ENCODE measurements at regions not wholly inside any gene's neighbourhood (a gene's known extent, or its start where the extent isn't known, plus 50 kb on each side); places are given as distances from the start of the nearest gene placed in this dataset.

GRCh38 chr5:96588539-96588938 lies 73.6 kb upstream of the CAST start:
- no peak for DNase-seq (ENCODE audit: low read depth)

GRCh38 chr5:96590796-96591195 lies 71.4 kb upstream of the CAST start:
- DNase-seq (ENCODE audit: low read depth): no peak

- no peak for DNase-seq (ENCODE audit: low read depth)
Observed at GRCh38 chr5:96595300-96596090, 66.7 kb upstream of the CAST start.

- DNase-seq (ENCODE audit: low read depth): no peak
Observed at GRCh38 chr5:96597438-96598020, 64.6 kb upstream of the CAST start.

- no peak for DNase-seq (ENCODE audit: low read depth)
Observed at GRCh38 chr5:96601200-96601599, 61.0 kb upstream of the CAST start.

- DNase-seq (ENCODE audit: low read depth): no peak
Observed at GRCh38 chr5:96601715-96602244, 60.4 kb upstream of the CAST start.

GRCh38 chr5:96602776-96603175 lies 59.4 kb upstream of the CAST start:
- no peak for DNase-seq (ENCODE audit: low read depth)

GRCh38 chr5:96605144-96605837 lies 56.9 kb upstream of the CAST start:
- DNase-seq (ENCODE audit: low read depth): no peak

- no peak for DNase-seq (ENCODE audit: low read depth)
Observed at GRCh38 chr5:96609369-96609768, 52.8 kb upstream of the CAST start.

GRCh38 chr5:96610747-96611146 lies 51.4 kb upstream of the CAST start:
- no peak for DNase-seq (ENCODE audit: low read depth)

- no peak for DNase-seq (ENCODE audit: low read depth)
Observed at GRCh38 chr5:96611946-96612345, 50.2 kb upstream of the CAST start.

All from GM04503 (cell line).